ENCODE measurements at regions not wholly inside any gene's neighbourhood (a gene's known extent, or its start where the extent isn't known, plus 50 kb on each side); places are given as distances from the start of the nearest gene placed in this dataset.

GRCh38 chr5:110104726-110105669 lies 415.3 kb downstream of the MAN2A1 start:
- TF ChIP-seq CTCF (conservative IDR thresholded peaks at IDR 0.05; ENCODE audit: low read depth, low read length) (no peak), POLR2A (IDR thresholded peaks at IDR 0.05; ENCODE audit: low read depth, low read length) (no peak), BHLHE40 (IDR thresholded peaks at IDR 0.05; ENCODE audit: low read depth, low read length) (no peak), MAZ (IDR thresholded peaks at IDR 0.05; ENCODE audit: borderline replicate concordance, low read depth, low read length) (no peak), RAD21 (IDR thresholded peaks at IDR 0.05; ENCODE audit: low read length) (no peak), CEBPB (IDR thresholded peaks at IDR 0.05; ENCODE audit: low read depth, low read length) (no peak), USF2 (IDR thresholded peaks at IDR 0.05; ENCODE audit: low read depth, low read length) (no peak)

All from IMR-90 (cell line).